Spleen (tissue), 11 donors: ENCODE measurements at regions not wholly inside any gene's neighbourhood (a gene's known extent, or its start where the extent isn't known, plus 50 kb on each side); places are given as distances from the start of the nearest gene placed in this dataset.

Source experiments
- DNase-seq: peaks from one replicate; pipeline ENCODE4 v3.0.0-alpha.2; 2020
- H3K27ac ChIP-seq, 8 donors: fragments of 200-600 bp; sonication (generic) in 7 of 8; 1 replicate in 4 of 8; 2 replicates in 4 of 8; pipeline versions ENCODE4 v1.5.0 to v1.8.0; 2016 to 2021; ENCODE audit warnings: inconsistent platforms in 4 of 8, mild to moderate bottlenecking in 4 of 8, moderate library complexity in 1 of 8
- H3K27me3 ChIP-seq, 7 donors: fragments of 200-600 bp; sonication (generic) in 6 of 7; replicated peaks in 1 of 7; 1 replicate in 4 of 7; 2 replicates in 3 of 7; pipeline versions ENCODE4 v1.5.0 to v1.8.0; 2016 to 2021; ENCODE audit warnings: inconsistent platforms in 3 of 7, mild to moderate bottlenecking in 1 of 7
- H3K36me3 ChIP-seq, 6 donors: fragments of 200-600 bp; sonication (generic) in 5 of 6; 1 replicate in 4 of 6; 2 replicates in 2 of 6; pipeline versions ENCODE4 v1.5.0 to v1.8.0; 2016 to 2021; ENCODE audit warnings: inconsistent platforms in 2 of 6
- H3K4me1 ChIP-seq, 6 donors: fragments of 200-600 bp; sonication (generic) in 5 of 6; 1 replicate in 3 of 6; 2 replicates in 3 of 6; pipeline versions ENCODE4 v1.5.0 to v1.8.0; 2016 to 2021; ENCODE audit warnings: inconsistent platforms in 3 of 6
- H3K4me3 ChIP-seq, 8 donors: fragments of 200-600 bp; sonication (generic) in 7 of 8; 1 replicate in 4 of 8; 2 replicates in 4 of 8; pipeline versions ENCODE4 v1.5.0 to v1.8.0; 2016 to 2021; ENCODE audit warnings: inconsistent platforms in 4 of 8, mild to moderate bottlenecking in 4 of 8, moderate library complexity in 2 of 8
- H3K9me3 ChIP-seq, 8 donors: fragments of 200-600 bp; sonication (generic) in 7 of 8; 1 replicate in 4 of 8; 2 replicates in 4 of 8; pipeline versions ENCODE4 v1.5.0 to v1.8.0; 2016 to 2021; ENCODE audit warnings: inconsistent platforms in 4 of 8
- CTCF ChIP-seq, 11 experiments: fragments of 200-600 bp in 7 of 11; fragments of 450-650 bp in 4 of 11; sonication (generic) in 4 of 11; IDR thresholded peaks in 8 of 11; conservative IDR thresholded peaks in 3 of 11; 1 replicate in 7 of 11; 2 replicates in 4 of 11; pipeline versions ENCODE4 v1.4.0 to v1.8.0; 2016 to 2021; ENCODE audit warnings: antibody characterized with exemption in 11 of 11, inconsistent platforms in 4 of 11, mild to moderate bottlenecking in 1 of 11
- POLR2A ChIP-seq, 3 donors: fragments of 450-650 bp; IDR thresholded peaks; one replicate each; pipeline ENCODE4 v1.5.1; 2017; ENCODE audit warnings: antibody characterized with exemption in 3 of 3, mild to moderate bottlenecking in 1 of 3
- POLR2AphosphoS5 ChIP-seq, 3 donors: sonication (generic); formaldehyde crosslinking; IDR thresholded peaks; one replicate each; pipeline ENCODE4 v1.5.1; 2017; ENCODE audit warnings: antibody characterized with exemption in 3 of 3
- whole genome bisulfite sequencing, 5 donors: extraction: QIAGEN DNeasy Blood & Tissue Kit in 3 of 5; methylation state at CpG; one replicate each; pipeline versions ENCODE4 v1.1.5 to v1.1.7; 2013 to 2018; 5-methylcytosine and 5-hydroxymethylcytosine counted together
- intact Hi-C: fragments of 100-400 bp; cut with DNase I; formaldehyde crosslinking; loops from one replicate; pipeline ENCODE4 v1.15.0; 2023; ENCODE audit warnings: low total_unique reads
- donor health status: healthy with polysubstance abuse.
- donor health status: DM: no; HTN: no; CAD: no; lungs with moderate emphysema.
- donor health status: DM: no; HTN: no; CAD: no.
- donor health status: Bipolar disorder and iron deficiency.
- donor health status: healthy.
- donor health status: DM: no; HTN: no; CAD: no.
- donor health status: DM: yes; HTN: yes; CAD: no.

GRCh38 chr7:115546790-115547189 is 483.8 kb downstream of the TFEC start:
- intact Hi-C loops: no loop called here
- H3K36me3 ChIP-seq: no peaks in the 10 kb centered on the region
- no peak overlapping the region for H3K27ac ChIP-seq
- no peak for DNase-seq
- H3K4me3 ChIP-seq: no peak overlapping the region
- TF ChIP-seq POLR2AphosphoS5 (IDR thresholded peaks at IDR 0.05) (no peak), CTCF (IDR thresholded peaks at IDR 0.05 in 8 of 11, conservative IDR thresholded peaks at IDR 0.05 in 3 of 11) (no peak)
- no peaks in the 10 kb centered on the region for H3K4me1 ChIP-seq
- H3K27me3 ChIP-seq: no peaks in the 10 kb centered on the region
- no peaks in the 10 kb centered on the region for H3K9me3 ChIP-seq

GRCh38 chr7:115533785-115534184 is 496.8 kb downstream of the TFEC start:
- TF ChIP-seq POLR2A (IDR thresholded peaks at IDR 0.05): no peak
- Histone ChIP-seq H3K4me1 (no peaks in the 10 kb centered on the region), H3K4me3 (no peak overlapping the region), H3K27me3 (no peaks in the 10 kb centered on the region), H3K36me3 (no peaks in the 10 kb centered on the region), H3K9me3 (no peaks in the 10 kb centered on the region), H3K27ac (no peak overlapping the region)
- DNase-seq: no peak
- intact Hi-C loops: no loop called here
- 41 to 64% (median 61%) methylated on average over 1 of the region's 1 CpG for WGBS, 5 donors

DNA sequence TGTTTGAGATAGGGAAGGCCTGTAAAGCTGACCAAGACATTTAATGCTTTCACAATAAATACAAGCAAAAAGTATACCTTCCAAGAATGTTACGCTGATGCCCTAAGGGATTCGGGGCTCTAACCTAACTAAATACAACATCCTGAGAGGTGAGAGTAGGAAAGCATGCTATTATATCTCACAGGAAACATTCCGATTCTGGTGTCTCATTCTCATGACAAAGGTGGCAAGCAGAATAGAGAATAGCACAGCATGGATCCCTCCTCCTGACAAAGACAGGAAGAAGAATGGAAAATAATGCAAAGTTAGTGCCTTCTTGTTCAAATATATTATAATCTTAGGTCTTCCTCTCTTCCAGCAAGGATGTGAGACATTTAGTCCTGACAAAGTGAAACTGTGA is 504.3 kb downstream of the TFEC start:
- H3K9me3 ChIP-seq: peaks cover 0 to 12% (median 8%) of the 10 kb centered on the region in 8 donors
- 62 to 75% (median 69%) methylated on average over 3 of the region's 3 CpGs for WGBS, 5 donors
- no peak for TF ChIP-seq POLR2AphosphoS5 (IDR thresholded peaks at IDR 0.05)
- TF ChIP-seq POLR2A (IDR thresholded peaks at IDR 0.05): no peak
- no peak for TF ChIP-seq CTCF (IDR thresholded peaks at IDR 0.05 in 8 of 11, conservative IDR thresholded peaks at IDR 0.05 in 3 of 11)
- H3K36me3 ChIP-seq: no peaks in the 10 kb centered on the region
- H3K4me1 ChIP-seq: no peaks in the 10 kb centered on the region
- no peaks in the 10 kb centered on the region for H3K27me3 ChIP-seq
- DNase-seq: no peak
- no peak overlapping the region for H3K4me3 ChIP-seq
- H3K27ac ChIP-seq: no peak overlapping the region
- intact Hi-C loops: no loop called here

DNA sequence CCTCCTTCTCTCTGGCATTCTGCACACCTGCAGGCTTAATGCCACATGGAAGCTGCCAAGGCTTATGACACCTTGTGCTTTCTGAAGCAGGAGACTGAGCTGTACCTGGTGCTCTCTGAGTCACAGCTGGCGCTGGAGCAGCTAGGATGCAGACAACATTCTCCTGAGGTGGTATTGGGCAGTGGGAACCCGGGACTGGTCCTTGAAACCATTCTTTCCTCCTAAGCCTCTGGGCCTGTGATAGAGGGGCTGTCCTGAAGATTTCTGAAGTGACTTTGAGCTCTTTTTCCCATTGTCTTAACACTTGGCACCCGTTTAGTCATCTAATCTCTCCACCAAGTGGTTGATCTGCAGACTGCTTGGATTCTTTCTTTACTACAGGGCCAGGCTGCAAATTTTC is 508.4 kb downstream of the TFEC start:
- peak; percentile 38 for DNase-seq

More for the DNA sequence above, 508.4 kb downstream of the TFEC start:
- intact Hi-C loops: no loop called here
- Histone ChIP-seq H3K9me3 (peaks cover 0 to 12% (median 8%) of the 10 kb centered on the region in 8 donors), H3K36me3 (no peaks in the 10 kb centered on the region), H3K27ac (no peak overlapping the region), H3K27me3 (no peaks in the 10 kb centered on the region), H3K4me3 (no peak overlapping the region), H3K4me1 (no peaks in the 10 kb centered on the region)
- TF ChIP-seq CTCF (IDR thresholded peaks at IDR 0.05 in 8 of 11, conservative IDR thresholded peaks at IDR 0.05 in 3 of 11) (no peak), POLR2AphosphoS5 (IDR thresholded peaks at IDR 0.05) (no peak), POLR2A (IDR thresholded peaks at IDR 0.05) (no peak)
- WGBS, 5 donors: 68 to 86% (median 81%) methylated on average over 3 of the region's 3 CpGs
